Activated CD4-positive, alpha-beta T cell treated with anti-CD3 and anti-CD28 coated beads, Interleukin-2, amount 10 ng/mL, durations not matched to agents 24 days and 14 days (primary cell): ENCODE measurements at regions not wholly inside any gene's neighbourhood (a gene's known extent, or its start where the extent isn't known, plus 50 kb on each side); places are given as distances from the start of the nearest gene placed in this dataset.

ENCODE experiments used
- DNase-seq: peaks from one replicate; pipeline ENCODE4 v3.0.0; 2022
- H3K27ac Mint-ChIP-seq: one replicate; pipeline ENCODE4 v1.8.0; 2022; ENCODE audit warnings: mild to moderate bottlenecking, mixed read lengths
- H3K27me3 Mint-ChIP-seq: one replicate; pipeline ENCODE4 v1.8.0; 2022; ENCODE audit warnings: mixed read lengths
- H3K36me3 Mint-ChIP-seq: one replicate; pipeline ENCODE4 v1.8.0; 2022; ENCODE audit warnings: low read depth, mild to moderate bottlenecking, mixed read lengths
- H3K4me1 Mint-ChIP-seq: one replicate; pipeline ENCODE4 v1.8.0; 2021; ENCODE audit warnings: mixed read lengths
- H3K4me3 Mint-ChIP-seq: one replicate; pipeline ENCODE4 v1.8.0; 2022; ENCODE audit warnings: mild to moderate bottlenecking, moderate library complexity, mixed read lengths
- H3K9me3 Mint-ChIP-seq: one replicate; pipeline ENCODE4 v1.8.0; 2021; ENCODE audit warnings: mixed read lengths
- intact Hi-C: fragments of 100-400 bp; cut with micrococcal nuclease; formaldehyde crosslinking; loops from one replicate; pipeline ENCODE4 v1.15.1; 2023

DNA sequence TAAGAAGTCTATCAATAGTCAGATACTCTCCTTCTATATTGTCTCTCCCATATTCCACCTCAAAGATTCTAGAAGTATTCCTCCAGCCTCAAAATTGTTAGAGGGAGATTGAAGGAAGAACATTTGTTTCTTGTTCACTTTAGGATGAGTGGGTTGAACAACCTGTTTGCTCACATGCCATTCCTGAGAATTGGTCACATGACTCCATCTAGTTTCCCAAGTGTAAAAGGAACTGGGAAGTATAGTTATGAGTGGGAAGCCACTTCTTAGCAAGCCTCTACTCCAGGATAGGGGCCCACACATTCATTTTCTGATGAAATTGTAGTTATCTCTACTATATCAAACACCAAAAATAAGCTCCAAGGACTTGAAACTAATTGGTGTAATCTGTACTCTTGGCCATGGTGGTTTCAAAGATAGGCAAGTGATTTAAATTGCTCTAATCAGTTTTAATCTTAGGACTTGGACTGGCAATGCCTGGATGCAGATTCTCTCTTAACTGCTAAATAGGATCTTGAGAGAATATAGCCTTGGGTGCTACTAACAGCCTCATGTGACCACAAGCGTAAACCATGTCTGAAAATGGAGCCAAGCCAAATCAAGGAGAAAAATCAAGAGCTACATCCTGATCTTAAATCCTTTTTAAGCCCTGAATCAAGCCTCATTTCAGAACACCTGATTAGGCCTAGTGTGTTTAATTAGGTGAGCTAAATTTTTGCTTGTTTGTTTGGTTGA, 758.7 kb upstream of the MAN1A1 start:
- DNase-seq: no peak
- Mint-ChIP-seq H3K27ac (no peak overlapping the region), H3K9me3 (no peaks in the 10 kb centered on the region), H3K4me3 (no peak overlapping the region), H3K36me3 (no peaks in the 10 kb centered on the region), H3K27me3 (no peaks in the 10 kb centered on the region), H3K4me1 (no peaks in the 10 kb centered on the region)
- intact Hi-C loops: no loop called here

DNA sequence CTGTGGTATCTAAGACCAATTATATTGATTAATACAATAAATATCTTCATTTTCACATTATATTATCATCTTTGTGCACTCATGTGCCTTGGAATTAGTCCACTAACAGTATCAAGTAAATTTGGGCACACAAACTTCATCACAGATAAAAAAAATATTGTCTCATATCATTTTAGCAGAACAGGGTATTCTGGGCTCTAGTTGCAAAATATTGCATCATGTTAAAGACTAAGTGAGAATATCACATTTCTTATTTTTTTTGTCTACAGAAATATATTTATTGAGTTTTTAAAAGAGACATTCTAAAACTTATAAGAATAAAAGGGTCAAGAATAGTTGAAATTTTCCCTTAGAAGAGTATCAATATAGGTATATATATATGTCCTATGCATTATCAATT, 754.1 kb upstream of the MAN1A1 start:
- no peak overlapping the region for H3K4me3 Mint-ChIP-seq
- H3K9me3 Mint-ChIP-seq: no peaks in the 10 kb centered on the region
- no peaks in the 10 kb centered on the region for H3K36me3 Mint-ChIP-seq
- DNase-seq: no peak
- H3K4me1 Mint-ChIP-seq: no peaks in the 10 kb centered on the region
- H3K27me3 Mint-ChIP-seq: no peaks in the 10 kb centered on the region
- intact Hi-C loops: no loop called here
- no peak overlapping the region for H3K27ac Mint-ChIP-seq

DNA sequence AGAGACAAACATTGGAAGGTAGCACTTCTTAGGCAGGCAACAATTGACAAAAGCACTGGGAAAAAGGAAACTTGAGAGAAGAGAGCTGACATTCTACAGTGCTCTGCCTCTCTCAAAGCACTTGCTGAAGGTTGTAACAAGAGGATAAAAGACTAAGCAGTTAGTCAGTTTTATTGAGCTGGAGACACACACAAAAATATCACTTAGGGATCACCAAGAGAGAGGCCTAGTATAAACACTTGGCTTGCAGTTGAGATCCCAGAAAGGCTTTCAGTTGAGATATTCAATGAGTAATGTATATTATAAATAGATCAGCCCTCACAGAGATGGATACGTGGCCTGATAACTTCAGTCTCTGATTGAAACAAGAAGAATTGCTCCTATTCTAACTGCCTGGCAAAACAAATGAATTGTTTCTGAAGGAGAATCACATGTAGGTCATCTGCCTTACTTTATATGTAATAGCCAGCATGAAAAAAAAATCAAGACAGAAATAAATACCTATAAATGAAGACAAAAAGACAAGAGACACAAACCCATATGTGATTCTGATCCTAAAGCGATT, 747.2 kb upstream of the MAN1A1 start:
- H3K9me3 Mint-ChIP-seq: no peaks in the 10 kb centered on the region
- intact Hi-C loops: no loop called here
- DNase-seq: no peak
- H3K4me1 Mint-ChIP-seq: no peaks in the 10 kb centered on the region
- H3K36me3 Mint-ChIP-seq: no peaks in the 10 kb centered on the region
- H3K4me3 Mint-ChIP-seq: no peak overlapping the region
- no peak overlapping the region for H3K27ac Mint-ChIP-seq
- no peaks in the 10 kb centered on the region for H3K27me3 Mint-ChIP-seq

DNA sequence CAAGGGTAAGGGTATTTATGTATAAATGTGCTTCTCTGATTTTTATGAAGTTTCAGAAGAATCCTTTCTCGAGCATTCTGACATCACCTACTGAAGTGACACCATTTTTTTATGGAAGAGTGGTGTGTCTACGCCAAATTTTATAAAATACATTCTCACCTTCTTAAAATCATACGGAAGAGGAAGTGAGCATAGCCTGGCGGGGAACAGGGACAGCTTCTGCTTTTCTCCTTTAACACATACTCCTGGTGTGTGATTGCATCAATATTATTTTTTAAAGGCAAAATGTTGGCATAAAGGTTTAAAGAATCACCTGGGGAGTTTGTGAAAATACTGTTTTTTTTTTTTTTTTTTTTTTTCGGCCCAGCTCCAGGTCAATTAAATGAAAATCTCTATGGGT, 733.6 kb upstream of the MAN1A1 start:
- H3K9me3 Mint-ChIP-seq: no peaks in the 10 kb centered on the region
- intact Hi-C loops: no loop called here
- H3K27me3 Mint-ChIP-seq: no peaks in the 10 kb centered on the region
- H3K4me1 Mint-ChIP-seq: no peaks in the 10 kb centered on the region
- H3K27ac Mint-ChIP-seq: no peak overlapping the region
- no peaks in the 10 kb centered on the region for H3K36me3 Mint-ChIP-seq
- H3K4me3 Mint-ChIP-seq: no peak overlapping the region
- no peak for DNase-seq

DNA sequence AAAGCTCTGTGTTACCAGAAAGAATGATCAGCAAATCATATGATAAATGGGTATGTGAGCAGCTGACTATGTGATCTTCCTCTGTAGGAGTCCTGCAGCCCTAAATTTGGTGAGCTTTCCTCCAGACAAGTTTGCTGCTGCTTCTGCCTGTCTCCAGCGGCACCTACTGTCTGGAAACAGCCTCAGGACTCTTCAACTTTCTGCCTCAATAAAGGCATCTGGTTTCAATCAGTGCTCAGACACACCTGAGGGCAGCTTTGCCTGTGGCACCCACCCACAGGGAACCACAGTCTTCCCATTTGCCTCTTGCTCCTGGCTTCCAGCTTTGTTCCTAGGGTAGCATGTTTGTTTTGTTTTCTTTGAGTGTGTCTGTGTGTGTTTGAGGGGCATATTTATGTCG, 727.9 kb upstream of the MAN1A1 start:
- no peaks in the 10 kb centered on the region for H3K4me1 Mint-ChIP-seq
- intact Hi-C loops: no loop called here
- peak; percentile 54 for DNase-seq
- no peak overlapping the region for H3K27ac Mint-ChIP-seq
- no peaks in the 10 kb centered on the region for H3K9me3 Mint-ChIP-seq
- H3K27me3 Mint-ChIP-seq: no peaks in the 10 kb centered on the region
- no peaks in the 10 kb centered on the region for H3K36me3 Mint-ChIP-seq
- no peak overlapping the region for H3K4me3 Mint-ChIP-seq

DNA sequence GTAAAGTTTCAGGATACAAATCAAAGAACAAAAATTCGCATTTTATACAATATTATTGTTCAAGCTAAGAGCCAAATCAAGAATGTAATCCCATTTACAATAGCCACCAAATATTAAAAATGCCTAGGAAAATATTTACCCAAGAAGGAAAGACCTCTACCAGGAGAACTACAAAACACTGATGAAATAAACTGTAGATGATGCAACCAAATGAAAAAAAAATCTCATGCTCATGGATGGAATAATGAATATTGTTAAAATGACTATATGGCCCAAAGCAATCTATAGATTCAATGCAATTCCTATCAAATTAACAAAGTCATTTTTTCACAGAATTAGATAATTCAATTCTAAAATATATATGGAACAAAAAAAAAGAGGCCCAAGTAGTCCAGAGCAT, 708.8 kb upstream of the MAN1A1 start:
- intact Hi-C loops: no loop called here
- H3K36me3 Mint-ChIP-seq: no peaks in the 10 kb centered on the region
- H3K4me3 Mint-ChIP-seq: no peak overlapping the region
- no peaks in the 10 kb centered on the region for H3K9me3 Mint-ChIP-seq
- DNase-seq: no peak
- H3K4me1 Mint-ChIP-seq: no peaks in the 10 kb centered on the region
- no peaks in the 10 kb centered on the region for H3K27me3 Mint-ChIP-seq
- H3K27ac Mint-ChIP-seq: no peak overlapping the region

DNA sequence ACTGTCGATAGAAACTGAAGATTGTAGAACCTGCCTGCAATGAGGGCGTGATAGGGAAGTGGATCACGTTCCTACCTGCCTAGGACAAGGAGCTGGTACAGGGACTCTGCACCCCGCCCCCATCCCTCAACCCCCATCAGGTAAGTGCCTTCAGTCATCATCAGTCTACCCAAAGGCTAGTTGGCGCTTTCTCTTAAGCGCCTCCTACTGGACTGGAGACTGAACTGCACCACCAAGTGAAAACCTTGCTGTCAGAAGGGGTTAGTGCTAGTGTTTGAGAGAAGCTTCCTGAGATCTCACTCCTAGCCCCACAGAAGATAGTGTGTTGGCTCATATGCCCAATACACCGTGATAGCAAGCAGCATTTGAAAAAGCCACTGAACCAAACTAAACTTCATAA, 706.5 kb upstream of the MAN1A1 start:
- peak; percentile 63 for DNase-seq
- no peaks in the 10 kb centered on the region for H3K4me1 Mint-ChIP-seq
- H3K27ac Mint-ChIP-seq: no peak overlapping the region
- no peaks in the 10 kb centered on the region for H3K9me3 Mint-ChIP-seq
- H3K27me3 Mint-ChIP-seq: no peaks in the 10 kb centered on the region
- intact Hi-C loops: loop anchor here (2.0 kb wide), 1 partner anchor 313 kb away; no protein-coding TSS in a partner anchor
- H3K4me3 Mint-ChIP-seq: no peak overlapping the region
- H3K36me3 Mint-ChIP-seq: no peaks in the 10 kb centered on the region

DNA sequence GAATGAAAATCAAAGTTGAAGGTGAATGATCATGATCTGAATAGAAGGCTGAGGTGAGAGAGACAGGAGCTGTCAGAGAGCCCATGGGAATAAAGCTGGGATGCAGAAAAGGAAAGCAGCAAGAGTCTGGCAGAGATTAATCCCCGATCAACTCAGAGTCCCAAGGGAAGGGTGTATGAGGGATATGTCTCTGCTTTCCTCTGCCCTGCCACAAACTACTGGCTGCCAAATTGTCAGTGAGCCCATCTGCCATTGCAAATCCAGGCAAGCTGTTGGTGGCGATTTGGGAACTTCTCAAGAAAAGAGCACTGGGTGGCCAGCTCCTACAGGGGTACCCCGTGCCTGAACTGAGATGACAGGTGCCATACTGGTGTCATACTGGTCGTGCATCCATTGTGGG, 705.5 kb upstream of the MAN1A1 start:
- no peaks in the 10 kb centered on the region for H3K36me3 Mint-ChIP-seq
- no peak overlapping the region for H3K27ac Mint-ChIP-seq
- no peak for DNase-seq
- H3K27me3 Mint-ChIP-seq: no peaks in the 10 kb centered on the region
- H3K9me3 Mint-ChIP-seq: no peaks in the 10 kb centered on the region
- no peaks in the 10 kb centered on the region for H3K4me1 Mint-ChIP-seq
- intact Hi-C loops: no loop called here
- no peak overlapping the region for H3K4me3 Mint-ChIP-seq

DNA sequence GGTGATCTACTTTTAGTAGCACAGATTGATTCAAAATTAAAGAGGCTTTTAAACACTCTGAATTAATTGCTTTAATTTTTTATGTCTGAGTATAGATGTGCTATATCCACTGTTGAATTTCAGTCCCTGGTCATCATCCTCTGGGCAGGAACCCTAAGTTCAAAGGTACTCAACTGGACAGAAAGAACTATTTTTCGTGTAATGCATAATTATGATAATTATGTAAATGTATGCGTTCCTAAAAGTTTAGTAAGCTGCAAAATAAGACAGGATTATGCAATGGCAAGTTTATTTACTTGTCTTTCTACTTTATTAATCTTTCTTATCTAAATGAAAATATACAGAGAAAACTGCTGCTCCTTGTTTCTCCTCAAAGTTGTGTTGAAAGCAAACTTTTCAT, 690.1 kb upstream of the MAN1A1 start:
- no peaks in the 10 kb centered on the region for H3K4me1 Mint-ChIP-seq
- no peak for DNase-seq
- intact Hi-C loops: no loop called here

DNA sequence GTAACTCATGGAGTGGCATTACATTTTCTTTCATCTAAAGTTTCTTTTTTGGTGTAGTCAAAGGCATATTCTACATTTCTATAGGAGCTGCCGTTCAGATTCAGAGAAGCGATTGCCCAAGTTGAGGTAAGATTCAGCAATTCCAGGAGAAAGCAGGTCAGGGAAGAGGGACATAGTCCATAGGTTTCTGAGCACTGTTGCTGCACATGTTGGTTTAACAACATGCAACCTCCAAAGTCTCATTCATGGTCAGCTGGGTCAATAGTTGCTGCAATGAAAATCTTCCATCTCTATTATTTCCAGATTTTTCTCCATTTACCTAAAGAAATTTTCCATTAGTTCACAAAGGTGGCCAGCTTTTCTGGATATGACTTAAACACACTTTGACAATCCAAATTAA, 682.3 kb upstream of the MAN1A1 start:
- Mint-ChIP-seq H3K4me3 (no peak overlapping the region), H3K27ac (no peak overlapping the region), H3K36me3 (no peaks in the 10 kb centered on the region), H3K4me1 (no peaks in the 10 kb centered on the region), H3K9me3 (no peaks in the 10 kb centered on the region), H3K27me3 (no peaks in the 10 kb centered on the region)
- intact Hi-C loops: no loop called here
- no peak for DNase-seq

More for the DNA sequence above, 690.1 kb upstream of the MAN1A1 start:
- no peak overlapping the region for H3K4me3 Mint-ChIP-seq
- no peaks in the 10 kb centered on the region for H3K9me3 Mint-ChIP-seq
- no peaks in the 10 kb centered on the region for H3K36me3 Mint-ChIP-seq
- H3K27ac Mint-ChIP-seq: no peak overlapping the region
- no peaks in the 10 kb centered on the region for H3K27me3 Mint-ChIP-seq

DNA sequence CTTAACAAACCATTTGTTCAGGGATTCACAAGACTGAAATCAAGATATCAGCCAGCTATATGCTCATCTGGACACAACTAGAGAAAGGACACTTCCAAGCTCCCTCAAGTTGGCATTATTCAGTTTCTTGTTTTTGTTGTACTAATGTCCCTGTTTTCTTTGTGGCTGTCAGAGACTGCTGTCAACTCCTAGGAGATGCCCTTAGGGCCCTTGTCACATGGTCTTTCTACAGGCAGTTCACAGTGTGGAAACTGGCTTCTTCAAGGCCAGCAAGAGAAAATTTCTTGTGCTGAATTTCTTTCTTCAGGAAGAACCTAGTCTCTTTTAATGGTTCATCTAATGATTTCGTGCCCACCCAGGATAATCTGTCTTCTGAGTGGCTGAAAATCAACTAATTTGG, 677.2 kb upstream of the MAN1A1 start:
- no peak overlapping the region for H3K27ac Mint-ChIP-seq
- no peaks in the 10 kb centered on the region for H3K4me1 Mint-ChIP-seq
- no peak for DNase-seq
- H3K9me3 Mint-ChIP-seq: no peaks in the 10 kb centered on the region
- intact Hi-C loops: no loop called here
- H3K36me3 Mint-ChIP-seq: no peaks in the 10 kb centered on the region
- H3K27me3 Mint-ChIP-seq: no peaks in the 10 kb centered on the region
- H3K4me3 Mint-ChIP-seq: no peak overlapping the region

DNA sequence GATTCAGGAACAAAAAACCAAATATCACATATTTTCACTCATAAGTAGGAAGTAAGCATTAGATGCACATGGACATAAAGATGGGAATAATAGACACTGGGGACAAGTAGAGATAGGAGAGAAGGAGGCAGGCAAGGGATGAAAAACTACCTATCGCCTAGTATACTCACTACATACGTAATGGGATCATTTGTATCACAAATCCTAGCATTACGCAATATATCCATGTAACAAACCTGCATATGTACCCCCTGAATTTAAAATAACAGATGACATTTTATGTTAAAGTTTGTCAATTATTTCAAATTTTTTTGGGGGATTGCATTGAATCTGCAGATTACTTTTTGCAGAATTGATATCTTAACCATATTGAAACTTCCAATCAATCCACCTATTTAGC, 660.5 kb upstream of the MAN1A1 start:
- Mint-ChIP-seq H3K9me3 (no peaks in the 10 kb centered on the region), H3K4me1 (no peaks in the 10 kb centered on the region), H3K4me3 (no peak overlapping the region), H3K36me3 (no peaks in the 10 kb centered on the region), H3K27ac (no peak overlapping the region), H3K27me3 (no peaks in the 10 kb centered on the region)
- no peak for DNase-seq
- intact Hi-C loops: no loop called here

DNA sequence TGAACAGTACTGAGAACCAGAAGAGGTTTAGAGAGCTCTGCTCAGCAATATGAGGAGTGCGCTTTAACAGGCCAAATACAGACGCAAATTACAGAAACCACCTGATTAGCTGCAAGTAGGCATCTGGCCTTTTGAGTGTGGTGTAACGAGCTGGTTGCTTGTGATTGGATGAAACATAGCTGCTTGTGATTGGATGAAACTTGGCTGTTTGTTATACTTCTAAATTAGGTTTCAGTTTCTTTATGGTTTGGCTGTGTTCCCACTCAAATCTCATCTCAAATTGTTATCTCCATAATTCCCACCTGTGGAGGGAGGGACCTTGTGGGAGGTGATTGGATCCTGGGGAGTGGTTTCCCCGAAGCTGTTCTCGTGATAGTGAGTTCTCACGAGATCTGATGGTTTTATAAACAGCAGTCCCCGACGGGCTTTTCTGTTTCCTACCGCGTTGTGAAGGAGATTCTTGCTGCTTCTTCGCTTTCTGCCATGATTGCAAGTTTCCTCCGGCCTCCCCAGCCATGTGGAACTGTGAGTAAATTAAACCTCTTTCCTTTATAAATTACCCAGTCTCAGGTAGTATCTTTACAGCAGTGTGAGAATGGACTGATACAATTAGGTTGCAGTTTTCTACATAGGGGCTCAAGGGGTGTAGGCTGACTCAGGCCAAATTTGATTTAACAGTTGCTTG, 655.9 kb upstream of the MAN1A1 start:
- H3K36me3 Mint-ChIP-seq: no peaks in the 10 kb centered on the region
- no peak for DNase-seq
- H3K4me1 Mint-ChIP-seq: no peaks in the 10 kb centered on the region
- no peak overlapping the region for H3K27ac Mint-ChIP-seq
- H3K27me3 Mint-ChIP-seq: no peaks in the 10 kb centered on the region
- no peak overlapping the region for H3K4me3 Mint-ChIP-seq
- no peaks in the 10 kb centered on the region for H3K9me3 Mint-ChIP-seq
- intact Hi-C loops: no loop called here

DNA sequence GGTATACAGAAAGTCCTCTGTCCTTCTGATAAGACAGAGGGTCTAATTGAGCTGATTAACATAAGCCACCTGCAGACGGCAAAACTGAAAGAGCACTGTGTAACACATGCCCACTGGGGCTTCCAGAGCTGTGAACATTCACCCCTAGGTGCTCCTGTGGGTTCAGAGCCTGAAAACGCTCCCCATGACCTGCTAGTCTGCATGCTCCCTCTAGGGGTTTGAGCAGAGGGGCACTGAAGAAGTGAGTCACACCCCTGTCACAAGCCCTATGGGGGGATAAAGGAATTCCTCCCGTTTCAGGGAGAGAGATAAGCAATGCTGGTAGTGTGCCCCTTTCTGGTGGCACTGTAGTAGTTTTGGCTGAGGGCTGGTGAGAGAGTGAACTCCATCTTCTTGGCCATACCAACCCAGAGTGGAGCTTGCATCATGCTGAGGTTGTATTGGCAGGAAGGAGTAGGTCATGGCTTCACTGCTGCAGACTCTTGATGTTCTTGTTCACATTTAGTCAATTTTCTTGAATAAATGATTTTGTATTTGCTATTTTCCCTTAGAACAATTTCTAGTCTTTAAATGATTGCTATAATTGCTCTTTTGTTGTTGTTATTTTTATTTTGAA, 637.5 kb upstream of the MAN1A1 start:
- Mint-ChIP-seq H3K4me3 (no peak overlapping the region), H3K4me1 (no peaks in the 10 kb centered on the region), H3K36me3 (no peaks in the 10 kb centered on the region), H3K9me3 (no peaks in the 10 kb centered on the region), H3K27me3 (no peaks in the 10 kb centered on the region), H3K27ac (no peak overlapping the region)
- DNase-seq: no peak
- intact Hi-C loops: no loop called here
